ENCODE measurements at regions not wholly inside any gene's neighbourhood (a gene's known extent, or its start where the extent isn't known, plus 50 kb on each side); places are given as distances from the start of the nearest gene placed in this dataset.
"Not testable (repeated sequence)": the region's sequence is repeated elsewhere in the genome, so short reads cannot be mapped to it uniquely, and the experiment has no call there.

- not testable (repeated sequence) for TF ChIP-seq CSDC2 (CRISPR knock-in tag; IDR thresholded peaks at IDR 0.05); RARB (CRISPR knock-in tag; IDR thresholded peaks at IDR 0.05); TCF4 (CRISPR knock-in tag; IDR thresholded peaks at IDR 0.05; ENCODE audit: borderline replicate concordance); PATZ1 (CRISPR knock-in tag; IDR thresholded peaks at IDR 0.05; ENCODE audit: borderline replicate concordance); ISL1 (CRISPR knock-in tag; IDR thresholded peaks at IDR 0.05)
Measured at GRCh38 chr11:122559218-122559617, 96.3 kb upstream of the UBASH3B start.

Measured in SK-N-SH treated with all-trans-retinoic acid at 6 μM for 48 hours (cell line).